Uterus (tissue), 3 donors: ENCODE measurements at regions not wholly inside any gene's neighbourhood (a gene's known extent, or its start where the extent isn't known, plus 50 kb on each side); places are given as distances from the start of the nearest gene placed in this dataset.

Experiments used
- DNase-seq, 2 donors: peaks; one replicate each; pipeline ENCODE4 v3.0.0-alpha.2; 2019 to 2020
- H3K27ac ChIP-seq, 2 donors: fragments of 200-600 bp; sonication (generic); 1 replicate in 1 of 2; 2 replicates in 1 of 2; pipeline ENCODE4 v1.5.1; 2016 to 2018
- H3K27me3 ChIP-seq, 2 donors: fragments of 200-600 bp; sonication (generic); one replicate each; pipeline ENCODE4 v1.5.1; 2018 to 2019; ENCODE audit warnings: control low read depth in 1 of 2
- H3K36me3 ChIP-seq, 2 donors: fragments of 200-600 bp; sonication (generic); one replicate each; pipeline ENCODE4 v1.5.1; 2019; ENCODE audit warnings: control low read depth in 1 of 2
- H3K4me1 ChIP-seq, 2 donors: fragments of 200-600 bp; sonication (generic); one replicate each; pipeline ENCODE4 v1.5.1; 2018 to 2019; ENCODE audit warnings: control low read depth in 1 of 2
- H3K4me3 ChIP-seq, 2 donors: fragments of 200-600 bp; sonication (generic); 1 replicate in 1 of 2; 2 replicates in 1 of 2; pipeline ENCODE4 v1.5.1; 2018 to 2019; ENCODE audit warnings: mild to moderate bottlenecking in 1 of 2
- H3K9me3 ChIP-seq, 2 donors: fragments of 200-600 bp; sonication (generic); one replicate each; pipeline ENCODE4 v1.5.1; 2019; ENCODE audit warnings: control low read depth in 1 of 2
- POLR2A ChIP-seq, 2 donors: fragments of 450-650 bp; IDR thresholded peaks; one replicate each; pipeline ENCODE4 v1.6.1; 2016; ENCODE audit warnings: antibody characterized with exemption in 2 of 2, mild to moderate bottlenecking in 1 of 2, moderate library complexity in 1 of 2
- intact Hi-C: fragments of 100-400 bp; cut with DNase I; formaldehyde crosslinking; loops from one replicate; pipeline ENCODE4 v1.15.1; 2023; ENCODE audit warnings: low total_unique reads
- TF ChIP-seq, protein P1 (sequence below), 4 experiments: fragments of 200-600 bp in 2 of 4; fragments of 450-650 bp in 2 of 4; sonication (generic) in 2 of 4; IDR thresholded peaks; one replicate each; pipeline ENCODE4 v1.5.1; 2016 to 2019; ENCODE audit warnings: antibody characterized with exemption in 4 of 4, mild to moderate bottlenecking in 2 of 4, moderate library complexity in 1 of 4
- donor health status: DM: yes; HTN: yes; CAD: no.

DNA sequence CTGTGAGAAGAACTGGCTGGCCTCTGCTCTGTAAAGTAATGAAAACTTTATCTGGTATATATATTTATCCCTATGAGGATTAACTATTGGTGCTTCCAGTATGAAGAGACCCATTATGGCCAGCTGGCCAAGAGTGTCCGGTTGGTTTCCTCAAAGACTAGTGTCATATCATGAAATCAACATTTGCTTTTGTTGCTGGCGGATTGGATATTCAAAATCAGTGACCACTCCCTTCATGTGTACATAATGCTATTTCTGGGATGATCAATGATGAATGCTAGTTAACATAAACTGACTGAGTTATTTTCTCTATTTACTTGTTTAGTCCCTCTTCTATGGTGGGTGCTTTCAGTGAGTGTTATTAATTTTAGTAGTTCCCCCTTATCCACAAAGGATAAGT lies 60.8 kb upstream of the NUDT12 start:
- TF ChIP-seq, protein P1, sequence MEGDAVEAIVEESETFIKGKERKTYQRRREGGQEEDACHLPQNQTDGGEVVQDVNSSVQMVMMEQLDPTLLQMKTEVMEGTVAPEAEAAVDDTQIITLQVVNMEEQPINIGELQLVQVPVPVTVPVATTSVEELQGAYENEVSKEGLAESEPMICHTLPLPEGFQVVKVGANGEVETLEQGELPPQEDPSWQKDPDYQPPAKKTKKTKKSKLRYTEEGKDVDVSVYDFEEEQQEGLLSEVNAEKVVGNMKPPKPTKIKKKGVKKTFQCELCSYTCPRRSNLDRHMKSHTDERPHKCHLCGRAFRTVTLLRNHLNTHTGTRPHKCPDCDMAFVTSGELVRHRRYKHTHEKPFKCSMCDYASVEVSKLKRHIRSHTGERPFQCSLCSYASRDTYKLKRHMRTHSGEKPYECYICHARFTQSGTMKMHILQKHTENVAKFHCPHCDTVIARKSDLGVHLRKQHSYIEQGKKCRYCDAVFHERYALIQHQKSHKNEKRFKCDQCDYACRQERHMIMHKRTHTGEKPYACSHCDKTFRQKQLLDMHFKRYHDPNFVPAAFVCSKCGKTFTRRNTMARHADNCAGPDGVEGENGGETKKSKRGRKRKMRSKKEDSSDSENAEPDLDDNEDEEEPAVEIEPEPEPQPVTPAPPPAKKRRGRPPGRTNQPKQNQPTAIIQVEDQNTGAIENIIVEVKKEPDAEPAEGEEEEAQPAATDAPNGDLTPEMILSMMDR (IDR thresholded peaks at IDR 0.05) = no peak
- no peak for TF ChIP-seq POLR2A (IDR thresholded peaks at IDR 0.05)
- H3K27me3 ChIP-seq = no peaks in the 10 kb centered on the region
- no peaks in the 10 kb centered on the region for H3K36me3 ChIP-seq
- no peak for DNase-seq
- intact Hi-C loops = no loop called here
- no peak overlapping the region for H3K4me3 ChIP-seq
- no peaks in the 10 kb centered on the region for H3K9me3 ChIP-seq
- H3K27ac ChIP-seq = no peak overlapping the region
- H3K4me1 ChIP-seq = no peaks in the 10 kb centered on the region

DNA sequence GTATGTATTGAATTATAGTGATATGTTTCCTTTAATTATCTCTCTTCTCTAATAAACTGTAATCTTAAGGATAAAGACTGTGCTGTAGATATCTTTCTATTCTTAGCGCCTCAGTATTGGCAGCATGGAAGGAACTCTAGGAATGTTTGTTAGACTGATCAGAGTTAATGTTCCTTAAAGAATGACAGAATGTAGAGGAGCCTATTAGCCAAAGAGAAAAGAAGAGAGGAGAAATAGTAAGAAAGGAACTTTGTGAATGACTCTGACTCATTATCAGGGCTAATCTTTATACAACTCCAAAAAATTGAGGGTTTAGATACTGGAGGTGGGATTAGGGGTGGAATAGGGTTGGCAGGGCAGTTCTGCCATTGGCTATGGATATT lies 59.0 kb upstream of the NUDT12 start:
- Histone ChIP-seq H3K4me3 (no peak overlapping the region), H3K36me3 (no peaks in the 10 kb centered on the region)

DNA sequence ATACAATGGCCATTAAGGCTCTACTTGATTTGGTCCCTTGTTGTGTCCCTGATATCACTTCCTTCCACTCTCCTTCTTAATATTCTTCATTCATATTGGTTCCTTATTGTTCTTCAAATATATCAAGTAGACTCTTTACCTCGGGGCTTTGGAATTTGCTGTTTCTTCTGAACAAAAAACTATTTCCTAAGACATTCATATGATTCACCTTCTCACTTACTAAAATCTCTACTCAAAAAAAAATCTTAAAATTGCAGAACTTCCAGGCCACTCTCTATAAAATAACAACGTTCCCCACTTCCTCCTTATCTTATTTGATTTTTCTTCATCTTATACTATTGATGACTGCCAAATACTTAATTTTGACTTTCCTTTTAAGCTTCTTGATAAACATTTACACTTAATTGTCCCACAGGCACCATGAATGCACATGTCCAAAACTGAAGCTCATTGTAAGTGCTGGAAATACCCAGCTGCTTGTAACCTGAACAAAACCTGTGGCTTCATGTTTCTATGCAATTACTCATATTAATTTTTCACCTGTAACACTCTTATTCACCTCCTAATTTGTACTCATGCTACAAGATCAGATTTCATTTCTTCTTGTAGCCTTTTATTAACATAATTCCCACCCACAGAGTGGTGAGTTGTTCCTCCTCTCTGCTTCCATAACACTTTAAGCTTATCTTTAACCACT lies 58.4 kb upstream of the NUDT12 start:
- no peak overlapping the region for H3K27ac ChIP-seq
- TF ChIP-seq, protein P1 (IDR thresholded peaks at IDR 0.05) = no peak
- TF ChIP-seq POLR2A (IDR thresholded peaks at IDR 0.05) = no peak
- H3K36me3 ChIP-seq = no peaks in the 10 kb centered on the region
- DNase-seq = no peak
- intact Hi-C loops = no loop called here
- no peaks in the 10 kb centered on the region for H3K9me3 ChIP-seq
- no peaks in the 10 kb centered on the region for H3K4me1 ChIP-seq
- H3K27me3 ChIP-seq = no peaks in the 10 kb centered on the region
- no peak overlapping the region for H3K4me3 ChIP-seq

More for the DNA sequence above, 59.0 kb upstream of the NUDT12 start:
- Histone ChIP-seq H3K4me1 (no peaks in the 10 kb centered on the region), H3K27ac (no peak overlapping the region), H3K27me3 (no peaks in the 10 kb centered on the region), H3K9me3 (no peaks in the 10 kb centered on the region)
- intact Hi-C loops = no loop called here
- TF ChIP-seq POLR2A (IDR thresholded peaks at IDR 0.05) = no peak
- TF ChIP-seq, protein P1 (IDR thresholded peaks at IDR 0.05) = no peak
- DNase-seq = no peak

DNA sequence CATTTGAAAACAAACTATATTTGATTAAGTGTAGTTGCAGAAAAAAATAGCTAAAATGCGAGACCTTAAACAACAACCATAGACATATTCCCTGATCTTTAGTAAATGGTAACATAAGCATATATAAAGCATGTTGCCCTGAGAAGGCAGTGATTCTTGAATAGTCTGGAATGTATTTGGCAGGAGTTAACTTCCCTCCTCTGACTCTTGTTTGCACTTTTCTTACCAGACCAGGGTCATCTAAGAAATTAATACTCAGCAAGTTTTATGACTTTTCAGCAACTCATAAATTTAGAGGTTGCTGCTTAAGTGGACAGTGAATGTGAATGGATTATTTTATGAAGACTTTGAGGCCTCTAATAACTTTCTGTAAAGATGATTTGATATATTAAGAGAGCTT lies 55.3 kb upstream of the NUDT12 start:
- no peaks in the 10 kb centered on the region for H3K36me3 ChIP-seq
- no peak for DNase-seq
- no peaks in the 10 kb centered on the region for H3K4me1 ChIP-seq
- no peak overlapping the region for H3K27ac ChIP-seq
- intact Hi-C loops = no loop called here
- H3K9me3 ChIP-seq = no peaks in the 10 kb centered on the region
- TF ChIP-seq POLR2A (IDR thresholded peaks at IDR 0.05) = no peak
- TF ChIP-seq, protein P1 (IDR thresholded peaks at IDR 0.05) = no peak
- no peak overlapping the region for H3K4me3 ChIP-seq
- H3K27me3 ChIP-seq = no peaks in the 10 kb centered on the region

DNA sequence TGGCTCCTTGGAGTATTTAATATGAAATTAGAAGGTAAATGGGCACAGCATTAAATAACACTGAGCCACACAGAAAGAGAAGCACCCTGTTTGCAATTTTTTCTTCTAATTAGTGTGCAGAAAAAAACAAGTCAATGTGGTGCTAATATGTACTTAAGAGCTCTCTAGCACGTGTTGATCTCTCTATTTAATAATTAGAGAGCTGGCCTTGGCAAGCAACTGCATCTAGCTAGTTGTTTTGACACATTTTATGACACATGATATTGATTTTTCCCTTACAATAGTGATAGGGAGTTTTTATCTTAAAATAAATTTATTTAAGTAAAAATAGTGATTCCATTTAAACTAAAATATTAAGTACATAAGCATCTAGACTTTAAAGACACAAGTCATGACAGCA lies 54.5 kb upstream of the NUDT12 start:
- DNase-seq = no peak
- intact Hi-C loops = no loop called here
- H3K27ac ChIP-seq = no peak overlapping the region
- H3K4me3 ChIP-seq = no peak overlapping the region
- no peaks in the 10 kb centered on the region for H3K36me3 ChIP-seq
- H3K9me3 ChIP-seq = no peaks in the 10 kb centered on the region
- TF ChIP-seq, protein P1 (IDR thresholded peaks at IDR 0.05) = no peak
- TF ChIP-seq POLR2A (IDR thresholded peaks at IDR 0.05) = no peak
- no peaks in the 10 kb centered on the region for H3K27me3 ChIP-seq
- H3K4me1 ChIP-seq = no peaks in the 10 kb centered on the region
